K562 (cell line): ENCODE measurements at regions not wholly inside any gene's neighbourhood (a gene's known extent, or its start where the extent isn't known, plus 50 kb on each side); places are given as distances from the start of the nearest gene placed in this dataset.

Experiments
- ATAC-seq: fragments of 200-7000 bp; cut with Tn5 transposase; 3 replicates; pipeline ENCODE4 v1.9.1; 2020; ENCODE audit warnings: moderate library complexity
- BruUV-seq: library from RNA; stranded (reverse); fragments of 400-500 nt; replicated peaks from 2 replicates; lab custom pipeline; 2021; lab: Mats Ljungman, UMichigan
- CTCF ChIA-PET: fragments of 300-600 bp; formaldehyde crosslinking; extraction: SDS; loops from one replicate; lab custom pipeline; 2021; ENCODE audit warnings: low intra/inter-chr PET ratio; lab: Yijun Ruan, JAX
- POLR2A ChIA-PET: fragments of 300-600, 350-650 bp; sonication (Branson Sonifier 250); formaldehyde crosslinking; extraction: SDS; loops from one replicate; lab custom pipeline; 2021; ENCODE audit warnings: antibody characterized with exemption, inconsistent platforms; lab: Yijun Ruan, JAX
- DNase-seq, 4 experiments: peaks; one replicate each; pipeline versions ENCODE4 v3.0.0 to v3.0.0-alpha.2; 2011 to 2018; ENCODE audit warnings: low spot score in 3 of 4, mixed read lengths in 3 of 4; ENCODE audit errors: extremely low read depth in 1 of 4
- FAIRE-seq: peaks from 2 replicates; lab custom pipeline; 2011; peaks lifted over from hg19 to GRCh38; lab: Jason Lieb, UNC
- H2AFZ ChIP-seq: 2 replicates; pipeline ENCODE4 v1.6.0; 2011; ENCODE audit warnings: low read depth, low read length, control low read depth, inconsistent platforms
- H3K27ac ChIP-seq: fragments of 200-600 bp; 3 replicates; pipeline ENCODE4 v1.8.0; 2011; ENCODE audit warnings: low read depth, mild to moderate bottlenecking, control low read depth, inconsistent platforms, low read length, moderate library complexity, mixed read lengths; ENCODE audit errors: extremely low read depth
- H3K27me3 ChIP-seq, 2 experiments: fragments of 300-600 bp in 1 of 2; 2 replicates in 1 of 2; 3 replicates in 1 of 2; pipeline versions ENCODE4 v1.6.0 to v1.8.0; 2011; ENCODE audit warnings: inconsistent platforms in 2 of 2, low read length in 2 of 2, mild to moderate bottlenecking in 1 of 2, mixed read lengths in 1 of 2, moderate library complexity in 1 of 2; ENCODE audit not compliant: control insufficient read depth in 2 of 2, insufficient read depth in 2 of 2
- H3K36me3 ChIP-seq: fragments of 300-600 bp; 3 replicates; pipeline ENCODE4 v1.8.0; 2011; ENCODE audit warnings: mild to moderate bottlenecking, low read length, inconsistent platforms; ENCODE audit not compliant: control insufficient read depth, insufficient read depth
- H3K4me1 ChIP-seq, 2 experiments: fragments of 200-600 bp in 1 of 2; replicated peaks in 1 of 2; 2 replicates in 1 of 2; 3 replicates in 1 of 2; pipeline versions ENCODE4 v1.5.1 to v1.8.0; 2011; ENCODE audit warnings: inconsistent platforms in 2 of 2, low read length in 2 of 2, mild to moderate bottlenecking in 1 of 2, mixed read lengths in 1 of 2, moderate library complexity in 1 of 2; ENCODE audit not compliant: control insufficient read depth in 2 of 2, insufficient read depth in 2 of 2
- H3K4me2 ChIP-seq: 2 replicates; pipeline ENCODE4 v1.6.1; 2011; ENCODE audit warnings: low read length, control low read depth, inconsistent platforms, mixed read lengths; ENCODE audit not compliant: insufficient read depth
- H3K4me3 ChIP-seq: fragments of 200-600 bp; sonication (generic), shearing (Covaris generic); 2 replicates; pipeline ENCODE4 v1.5.1; 2016; ENCODE audit warnings: control low read depth, inconsistent platforms
- H3K79me2 ChIP-seq: fragments of 200-600 bp; 3 replicates; pipeline ENCODE4 v1.8.0; 2011; ENCODE audit warnings: low read length, inconsistent platforms; ENCODE audit not compliant: control insufficient read depth, insufficient read depth
- H3K9ac ChIP-seq, 2 experiments: 2 replicates each; pipeline versions ENCODE4 v1.6.0 to v1.6.1; 2011; ENCODE audit warnings: low read depth in 2 of 2, low read length in 2 of 2, control low read depth in 1 of 2, inconsistent platforms in 1 of 2, mild to moderate bottlenecking in 1 of 2, mixed read lengths in 1 of 2; ENCODE audit not compliant: insufficient read depth in 1 of 2
- H3K9me1 ChIP-seq: one replicate; pipeline ENCODE4 v1.6.0; 2011; ENCODE audit warnings: inconsistent platforms, mild to moderate bottlenecking, low read length, moderate library complexity; ENCODE audit not compliant: control insufficient read depth, insufficient read depth
- H3K9me3 ChIP-seq: replicated peaks from 2 replicates; pipeline ENCODE4 v1.5.1; 2011; ENCODE audit warnings: low read depth, low read length, inconsistent platforms; ENCODE audit not compliant: control insufficient read depth, insufficient read depth
- H4K20me1 ChIP-seq: replicated peaks from 2 replicates; pipeline ENCODE4 v1.6.1; 2011; ENCODE audit warnings: low read length, inconsistent platforms, mixed read lengths; ENCODE audit not compliant: control insufficient read depth, insufficient read depth
- BCL6 ChIP-seq: fragments of 250-450 bp; sonication (Bioruptor Pico); IDR thresholded peaks from 2 replicates; pipeline ENCODE4 v1.4.0; 2020
- FOXJ2 ChIP-seq: fragments of 200-800 bp; sonication (Bioruptor generic); IDR thresholded peaks from 2 replicates; pipeline ENCODE4 v1.6.1; 2016; ENCODE audit warnings: missing genetic modification characterization, missing compliant biosample characterization
- KDM5B ChIP-seq: fragments of 200-600 bp; sonication (generic); IDR thresholded peaks from 2 replicates; pipeline ENCODE4 v1.6.1; 2012; ENCODE audit warnings: low read depth, mild to moderate bottlenecking, moderate library complexity, low read length, control low read depth, inconsistent platforms; ENCODE audit not compliant: insufficient replicate concordance
- MCM5 ChIP-seq: fragments of 450-650 bp; IDR thresholded peaks from 2 replicates; pipeline ENCODE4 v1.6.1; 2016; ENCODE audit warnings: low read depth
- NCOR1 ChIP-seq: fragments of 450-650 bp; IDR thresholded peaks from 2 replicates; pipeline ENCODE4 v1.6.1; 2016; ENCODE audit warnings: mild to moderate bottlenecking, moderate library complexity
- VEZF1 ChIP-seq: fragments of 200-800 bp; sonication (Bioruptor generic); IDR thresholded peaks from 2 replicates; pipeline ENCODE4 v1.6.1; 2017; ENCODE audit warnings: missing genetic modification characterization, missing compliant biosample characterization
- ZBTB5 ChIP-seq: fragments of 450-650 bp; IDR thresholded peaks from 2 replicates; pipeline ENCODE4 v1.6.1; 2017; ENCODE audit warnings: antibody characterized with exemption
- ZNF175 ChIP-seq: fragments of 200-800 bp; sonication (Bioruptor generic); IDR thresholded peaks from 2 replicates; pipeline ENCODE4 v1.6.1; 2016; ENCODE audit warnings: low read depth, mild to moderate bottlenecking, missing genetic modification characterization, missing compliant biosample characterization
- WGBS: fragments of 100-300 bp; shearing (Covaris generic); methylation state at CpG from one replicate; pipeline ENCODE4 v1.1.6; 2016; ENCODE audit warnings: low coverage, mixed read lengths; ENCODE audit not compliant: insufficient coverage; ENCODE audit errors: missing lambda C conversion rate; 5-methylcytosine and 5-hydroxymethylcytosine counted together
- in situ Hi-C: fragments of 300-500 bp; cut with MboI; formaldehyde crosslinking; loops from 4 replicates; pipeline ENCODE4 v1.15.0; 2018; ENCODE audit warnings: inconsistent platforms, mixed read lengths
- intact Hi-C: fragments of 100-400 bp; cut with micrococcal nuclease; formaldehyde crosslinking; loops from 2 replicates; pipeline ENCODE4 v1.14.2; 2022

- Histone ChIP-seq H3K4me2 (no peak overlapping the region), H3K27me3 (peaks cover 4 to 24% of the 10 kb centered on the region in 2 experiments), H3K9me3 (no peaks in the 10 kb centered on the region), H3K9me1 (no peaks in the 10 kb centered on the region), H3K27ac (no peak overlapping the region), H3K36me3 (no peaks in the 10 kb centered on the region), H4K20me1 (no peaks in the 10 kb centered on the region), H2AFZ (no peak overlapping the region), H3K9ac (no peak overlapping the region), H3K4me3 (no peak overlapping the region), H3K79me2 (no peaks in the 10 kb centered on the region), H3K4me1 (no peaks in the 10 kb centered on the region)
- ChIA-PET POLR2A (no interaction called here), CTCF (no interaction called here)
- WGBS: 0% methylated on average over 5 of the region's 5 CpGs
- ATAC-seq: no peak
- intact Hi-C loops: no loop called here
- no TSS peak for BruUV-seq
- FAIRE-seq: no peak
- TF ChIP-seq KDM5B (no peak), BCL6 (no peak), MCM5 (no peak), ZNF175 (CRISPR knock-in tag) (no peak), ZBTB5 (no peak), FOXJ2 (tag) (no peak), VEZF1 (CRISPR knock-in tag) (no peak), NCOR1 (no peak)
- in situ Hi-C loops: no loop called here
- no peak for DNase-seq
Observed at GRCh38 chr1:243968413-243968812, 82.7 kb upstream of the ZBTB18 start.
